GM13976 (cell line): ENCODE measurements at regions not wholly inside any gene's neighbourhood (a gene's known extent, or its start where the extent isn't known, plus 50 kb on each side); places are given as distances from the start of the nearest gene placed in this dataset.

Source experiments
- DNase-seq: peaks from one replicate; pipeline ENCODE4 v3.0.0; 2012; ENCODE audit warnings: low spot score
- in situ Hi-C: fragments of 300-500 bp; cut with MboI; formaldehyde crosslinking; loops from one replicate; pipeline ENCODE4 v1.12.0; 2022; ENCODE audit warnings: low sequenced_read_pairs, mixed read lengths, inconsistent platforms; ENCODE audit not compliant: unreplicated experiment
- TF ChIP-seq, protein P1 (sequence below): IDR thresholded peaks from 2 replicates; pipeline ENCODE4 v1.5.1; 2012; ENCODE audit warnings: borderline replicate concordance, mild to moderate bottlenecking; ENCODE audit not compliant: insufficient read depth; ENCODE audit errors: extremely low read depth, missing control alignments, control extremely low read depth

DNA sequence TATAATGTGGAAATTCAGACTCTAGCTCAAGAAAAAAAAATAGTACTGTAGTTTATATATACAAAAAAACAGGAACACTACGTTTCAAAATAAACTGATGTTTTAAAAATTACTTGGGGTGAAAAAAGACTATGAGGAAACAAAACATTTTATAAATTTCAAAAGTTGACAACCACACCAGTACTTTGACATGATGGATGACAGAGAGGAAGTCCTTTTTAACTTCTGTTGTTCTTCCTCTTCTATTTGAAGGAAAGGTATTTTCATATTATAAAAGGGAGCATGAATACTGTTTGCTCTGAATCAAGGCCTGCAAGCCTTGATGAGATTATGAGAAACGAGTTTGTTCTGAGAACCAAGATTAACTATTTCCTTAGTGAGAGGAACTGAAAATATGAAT is 456.9 kb downstream of the TAF11L14 start:
- TF ChIP-seq, protein P1, sequence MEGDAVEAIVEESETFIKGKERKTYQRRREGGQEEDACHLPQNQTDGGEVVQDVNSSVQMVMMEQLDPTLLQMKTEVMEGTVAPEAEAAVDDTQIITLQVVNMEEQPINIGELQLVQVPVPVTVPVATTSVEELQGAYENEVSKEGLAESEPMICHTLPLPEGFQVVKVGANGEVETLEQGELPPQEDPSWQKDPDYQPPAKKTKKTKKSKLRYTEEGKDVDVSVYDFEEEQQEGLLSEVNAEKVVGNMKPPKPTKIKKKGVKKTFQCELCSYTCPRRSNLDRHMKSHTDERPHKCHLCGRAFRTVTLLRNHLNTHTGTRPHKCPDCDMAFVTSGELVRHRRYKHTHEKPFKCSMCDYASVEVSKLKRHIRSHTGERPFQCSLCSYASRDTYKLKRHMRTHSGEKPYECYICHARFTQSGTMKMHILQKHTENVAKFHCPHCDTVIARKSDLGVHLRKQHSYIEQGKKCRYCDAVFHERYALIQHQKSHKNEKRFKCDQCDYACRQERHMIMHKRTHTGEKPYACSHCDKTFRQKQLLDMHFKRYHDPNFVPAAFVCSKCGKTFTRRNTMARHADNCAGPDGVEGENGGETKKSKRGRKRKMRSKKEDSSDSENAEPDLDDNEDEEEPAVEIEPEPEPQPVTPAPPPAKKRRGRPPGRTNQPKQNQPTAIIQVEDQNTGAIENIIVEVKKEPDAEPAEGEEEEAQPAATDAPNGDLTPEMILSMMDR = no peak
- in situ Hi-C loops = no loop called here
- no peak for DNase-seq

DNA sequence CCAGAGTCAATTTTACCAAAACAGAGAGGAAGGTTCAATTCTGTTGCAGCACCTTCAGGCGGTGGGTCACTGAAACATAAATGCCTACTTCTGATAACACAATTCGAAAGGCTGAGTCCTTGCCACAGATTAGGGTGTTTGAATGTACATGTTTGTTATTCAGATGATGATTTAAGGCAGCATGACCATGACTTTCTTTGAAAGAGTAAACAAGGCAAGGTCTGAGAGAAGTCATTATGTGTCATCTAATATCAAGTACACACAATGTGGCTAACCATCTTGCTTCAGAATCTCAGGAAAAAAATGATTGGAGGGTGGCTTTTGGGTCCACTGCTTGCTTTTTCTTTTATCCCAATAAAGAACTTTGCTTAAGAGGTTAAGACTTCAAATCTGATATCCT is 457.5 kb downstream of the TAF11L14 start:
- in situ Hi-C loops = no loop called here
- TF ChIP-seq, protein P1 = no peak
- no peak for DNase-seq

DNA sequence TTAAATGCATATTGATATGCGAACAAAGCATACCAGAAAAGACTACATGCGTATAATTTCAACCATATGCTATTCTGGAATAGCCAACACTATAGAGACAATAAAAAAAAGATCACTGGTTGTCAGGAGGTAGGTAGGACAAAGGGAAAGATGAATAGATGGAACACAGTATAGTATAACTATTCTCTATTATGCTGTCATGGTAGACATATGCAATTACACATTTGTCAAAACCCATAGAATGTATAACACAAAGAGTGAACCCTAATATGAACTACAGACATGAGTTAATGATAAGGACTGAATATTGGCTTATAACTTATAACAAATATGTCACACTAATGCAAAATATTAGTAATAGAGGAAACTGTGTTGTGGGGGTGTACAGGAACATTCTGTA is 460.8 kb downstream of the TAF11L14 start:
- in situ Hi-C loops = no loop called here
- TF ChIP-seq, protein P1 = no peak
- DNase-seq = no peak

DNA sequence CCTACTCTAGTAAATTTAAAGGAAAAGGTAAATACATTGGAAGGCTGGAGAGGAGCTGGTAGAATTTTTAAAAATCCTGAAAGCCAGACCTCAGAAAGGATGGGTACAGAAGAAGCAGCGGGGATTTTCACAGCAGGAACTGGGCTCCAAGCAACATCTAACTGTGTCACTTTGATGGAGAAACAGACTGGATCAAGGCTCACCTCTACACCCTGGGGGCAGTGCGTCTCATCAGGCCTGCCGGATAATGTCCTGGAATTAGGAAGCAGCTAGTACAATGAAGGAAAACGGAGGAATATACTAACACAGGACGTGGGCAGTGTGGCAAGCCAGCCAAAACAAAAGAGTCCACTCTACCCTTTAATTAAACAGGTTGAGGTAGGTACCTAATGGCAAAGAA is 463.6 kb downstream of the TAF11L14 start:
- DNase-seq = no peak
- TF ChIP-seq, protein P1 = no peak
- in situ Hi-C loops = no loop called here

DNA sequence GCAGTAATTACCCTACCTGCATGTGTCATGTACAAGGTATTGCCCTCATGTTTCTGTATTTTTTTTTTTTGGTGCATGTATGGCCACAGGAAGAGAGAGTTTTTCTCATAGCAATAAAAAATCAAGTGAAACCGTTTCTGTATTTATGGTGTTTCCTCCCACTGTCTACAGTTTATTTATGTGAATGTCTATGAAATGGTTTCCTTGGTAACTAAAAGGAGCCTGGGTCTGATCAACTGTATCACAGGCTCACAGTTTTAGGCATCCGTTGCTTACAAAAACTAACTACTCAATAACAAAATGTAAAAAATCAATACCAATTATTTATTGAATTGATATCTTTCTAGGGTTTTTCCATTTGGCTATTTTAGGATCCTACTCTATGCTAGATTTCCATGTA is 464.4 kb downstream of the TAF11L14 start:
- DNase-seq = no peak
- in situ Hi-C loops = no loop called here
- TF ChIP-seq, protein P1 = no peak

DNA sequence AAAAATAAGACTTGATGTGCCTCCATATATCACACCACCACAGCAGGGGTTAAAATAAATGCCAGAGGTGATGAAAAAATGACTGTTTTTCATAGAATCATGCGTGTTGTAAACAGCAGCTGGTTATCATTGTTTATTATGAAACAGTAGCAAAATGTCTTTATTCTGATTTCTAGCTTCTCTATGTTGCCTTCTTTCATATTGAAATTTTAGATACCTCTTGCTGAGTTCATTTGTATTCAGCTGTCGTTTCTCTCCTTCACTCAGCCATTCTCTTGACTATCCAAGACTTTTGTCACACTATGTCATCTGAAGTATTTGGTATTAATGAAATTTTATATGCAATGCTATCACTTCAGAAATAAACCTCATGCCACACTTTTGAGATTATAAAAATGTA is 465.0 kb downstream of the TAF11L14 start:
- DNase-seq = no peak
- in situ Hi-C loops = no loop called here
- TF ChIP-seq, protein P1 = no peak

DNA sequence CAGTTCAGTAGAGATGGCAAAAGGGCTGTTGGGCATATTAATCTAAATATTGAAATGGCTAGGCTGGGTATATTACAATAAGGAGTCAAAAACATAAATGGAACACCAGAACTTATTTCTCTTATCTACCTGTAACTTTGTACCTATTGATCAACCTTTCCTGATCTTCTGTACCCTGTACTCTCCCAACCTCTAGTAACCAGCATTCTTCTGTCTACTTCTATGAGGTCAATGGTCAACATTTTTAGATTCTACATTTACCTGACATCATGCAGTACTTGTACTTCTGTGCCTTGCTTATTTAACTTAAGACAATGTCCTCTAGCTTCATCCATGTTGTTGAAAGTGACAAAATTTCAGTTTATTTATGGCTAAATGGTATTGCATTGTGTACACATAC is 467.3 kb downstream of the TAF11L14 start:
- in situ Hi-C loops = loop anchor here (25.0 kb wide), 1 partner anchor 889 kb away; the partner anchor contains the start of gene BASP1
- TF ChIP-seq, protein P1 = no peak
- no peak for DNase-seq
